A673 (cell line): ENCODE measurements at regions not wholly inside any gene's neighbourhood (a gene's known extent, or its start where the extent isn't known, plus 50 kb on each side); places are given as distances from the start of the nearest gene placed in this dataset.

Source experiments
- CTCF ChIP-seq: fragments of 300-800, 200-600 bp; sonication (generic); conservative IDR thresholded peaks from 2 replicates; pipeline ENCODE4 v1.5.1; 2017; ENCODE audit warnings: low read depth, mild to moderate bottlenecking, antibody characterized with exemption, low read length, moderate library complexity, mixed read lengths
- EZH2 ChIP-seq: fragments of 200-600 bp; sonication (generic); IDR thresholded peaks from 2 replicates; pipeline ENCODE4 v1.6.1; 2017; ENCODE audit warnings: borderline replicate concordance, low read depth, mild to moderate bottlenecking, mixed read lengths, antibody characterized with exemption, low read length; ENCODE audit not compliant: poor library complexity, severe bottlenecking

GRCh38 chr2:16840496-16841172 lies 175.0 kb upstream of the CYRIA start:
- no peak for TF ChIP-seq CTCF
- TF ChIP-seq EZH2, result no peak
